ENCODE measurements at regions not wholly inside any gene's neighbourhood (a gene's known extent, or its start where the extent isn't known, plus 50 kb on each side); places are given as distances from the start of the nearest gene placed in this dataset.

- no peak for DNase-seq (ENCODE audit: low read depth)
Observed at GRCh38 chr21:22584308-22584707, 1586.1 kb downstream of the NCAM2 start.

GRCh38 chr21:22585558-22585957, 1587.3 kb downstream of the NCAM2 start:
- no peak for DNase-seq (ENCODE audit: low read depth)

- DNase-seq (ENCODE audit: low read depth): no peak
Observed at GRCh38 chr21:22597660-22598255, 1599.5 kb downstream of the NCAM2 start.

- no peak for DNase-seq (ENCODE audit: low read depth)
Observed at GRCh38 chr21:22609802-22610201, 1611.6 kb downstream of the NCAM2 start.

GRCh38 chr21:22627911-22628310, 1629.7 kb downstream of the NCAM2 start:
- no peak for DNase-seq (ENCODE audit: low read depth)

GRCh38 chr21:22630953-22631465, 1632.8 kb downstream of the NCAM2 start:
- no peak for DNase-seq (ENCODE audit: low read depth)

- no peak for DNase-seq (ENCODE audit: low read depth)
Observed at GRCh38 chr21:22632176-22632575, 1634.0 kb downstream of the NCAM2 start.

- no peak for DNase-seq (ENCODE audit: low read depth)
Observed at GRCh38 chr21:22649246-22649645, 1651.0 kb downstream of the NCAM2 start.

GRCh38 chr21:22650226-22650625, 1652.0 kb downstream of the NCAM2 start:
- DNase-seq (ENCODE audit: low read depth): no peak

- DNase-seq (ENCODE audit: low read depth): no peak
Observed at GRCh38 chr21:22657781-22658180, 1659.6 kb downstream of the NCAM2 start.

- DNase-seq (ENCODE audit: low read depth): no peak
Observed at GRCh38 chr21:22670148-22670547, 1671.9 kb downstream of the NCAM2 start.

GRCh38 chr21:22679207-22679606, 1681.0 kb downstream of the NCAM2 start:
- no peak for DNase-seq (ENCODE audit: low read depth)

GRCh38 chr21:22691658-22692057, 1693.4 kb downstream of the NCAM2 start:
- no peak for DNase-seq (ENCODE audit: low read depth)

- DNase-seq (ENCODE audit: low read depth): no peak
Observed at GRCh38 chr21:22703521-22703920, 1705.3 kb downstream of the NCAM2 start.

GRCh38 chr21:22710721-22711120, 1712.5 kb downstream of the NCAM2 start:
- DNase-seq (ENCODE audit: low read depth): no peak

GRCh38 chr21:22711636-22712035, 1713.4 kb downstream of the NCAM2 start:
- no peak for DNase-seq (ENCODE audit: low read depth)

- no peak for DNase-seq (ENCODE audit: low read depth)
Observed at GRCh38 chr21:22725436-22725835, 1727.2 kb downstream of the NCAM2 start.

GRCh38 chr21:22728091-22728490, 1729.9 kb downstream of the NCAM2 start:
- DNase-seq (ENCODE audit: low read depth): no peak

GRCh38 chr21:22743085-22743484, 1744.9 kb downstream of the NCAM2 start:
- no peak for DNase-seq (ENCODE audit: low read depth)

GRCh38 chr21:22754746-22755145, 1756.5 kb downstream of the NCAM2 start:
- DNase-seq (ENCODE audit: low read depth): no peak

- DNase-seq (ENCODE audit: low read depth): no peak
Observed at GRCh38 chr21:22758478-22758877, 1760.3 kb downstream of the NCAM2 start.

- no peak for DNase-seq (ENCODE audit: low read depth)
Observed at GRCh38 chr21:22762463-22762862, 1764.3 kb downstream of the NCAM2 start.

- DNase-seq (ENCODE audit: low read depth): no peak
Observed at GRCh38 chr21:22763442-22763841, 1765.2 kb downstream of the NCAM2 start.

- no peak for DNase-seq (ENCODE audit: low read depth)
Observed at GRCh38 chr21:22764222-22764621, 1766.0 kb downstream of the NCAM2 start.
